Globus pallidus (tissue), 1 donor: ENCODE measurements at regions not wholly inside any gene's neighbourhood (a gene's known extent, or its start where the extent isn't known, plus 50 kb on each side); places are given as distances from the start of the nearest gene placed in this dataset.
A peak's percentile ranks its signal among the peaks of the same experiment; 100 is the strongest.
"Not testable (repeated sequence)": the region's sequence is repeated elsewhere in the genome, so short reads cannot be mapped to it uniquely, and the experiment has no call there.

Experiments
- DNase-seq: peaks from one replicate; pipeline ENCODE4 v3.0.0-alpha.2; 2015; ENCODE audit warnings: low spot score

GRCh38 chr6:80544976-80545722 lies 438.7 kb downstream of the BCKDHB start:
- no peak for DNase-seq

GRCh38 chr6:80544555-80544954 lies 438.1 kb downstream of the BCKDHB start:
- no peak for DNase-seq

- peak; percentile 7 for DNase-seq
These were observed 437.2 kb downstream of the BCKDHB start for GRCh38 chr6:80543598-80544222.

DNA sequence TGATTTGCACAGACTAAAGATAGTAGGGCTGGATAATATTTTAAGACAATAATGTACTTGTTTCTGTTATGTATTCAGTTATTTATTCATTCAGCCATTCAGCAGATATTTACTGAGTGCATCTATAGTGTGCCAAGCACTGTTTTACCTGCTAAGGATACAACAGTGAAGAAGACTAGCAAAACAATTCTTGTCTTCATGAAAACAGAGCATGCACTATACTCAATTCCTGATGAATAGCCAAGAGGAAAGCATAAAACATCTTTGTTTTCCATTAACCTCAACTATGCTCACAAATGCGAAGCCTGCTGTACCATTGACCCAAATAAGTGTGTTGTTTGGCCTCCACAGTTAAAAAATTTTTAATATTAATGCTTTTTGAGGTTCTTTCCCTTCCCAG lies 436.7 kb downstream of the BCKDHB start:
- peak; percentile 48 for DNase-seq

DNA sequence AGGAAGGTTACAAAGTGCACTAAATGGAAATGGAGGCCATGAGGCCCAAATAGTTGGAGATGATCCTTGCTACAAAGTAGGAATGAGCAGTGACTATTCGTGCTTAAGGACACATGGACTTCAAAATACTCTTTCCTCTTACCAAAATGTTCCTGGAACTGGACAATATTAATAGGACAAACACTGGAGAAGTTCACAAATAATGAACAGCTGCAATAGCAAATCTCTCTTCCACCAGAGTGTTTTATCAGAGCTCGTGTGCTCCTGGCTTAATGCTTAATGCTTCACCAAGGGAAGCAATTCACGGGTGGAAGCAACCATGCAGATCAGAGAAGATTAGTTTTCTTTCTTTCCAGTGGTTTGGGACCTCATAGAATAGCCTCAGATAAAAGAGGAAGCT lies 435.4 kb downstream of the BCKDHB start:
- DNase-seq, result no peak

GRCh38 chr6:80541181-80541580 lies 434.7 kb downstream of the BCKDHB start:
- no peak for DNase-seq

- no peak for DNase-seq
These were observed 434.2 kb downstream of the BCKDHB start for GRCh38 chr6:80540700-80541099.

- no peak for DNase-seq
These were observed 430.9 kb downstream of the BCKDHB start for GRCh38 chr6:80537118-80537972.

DNA sequence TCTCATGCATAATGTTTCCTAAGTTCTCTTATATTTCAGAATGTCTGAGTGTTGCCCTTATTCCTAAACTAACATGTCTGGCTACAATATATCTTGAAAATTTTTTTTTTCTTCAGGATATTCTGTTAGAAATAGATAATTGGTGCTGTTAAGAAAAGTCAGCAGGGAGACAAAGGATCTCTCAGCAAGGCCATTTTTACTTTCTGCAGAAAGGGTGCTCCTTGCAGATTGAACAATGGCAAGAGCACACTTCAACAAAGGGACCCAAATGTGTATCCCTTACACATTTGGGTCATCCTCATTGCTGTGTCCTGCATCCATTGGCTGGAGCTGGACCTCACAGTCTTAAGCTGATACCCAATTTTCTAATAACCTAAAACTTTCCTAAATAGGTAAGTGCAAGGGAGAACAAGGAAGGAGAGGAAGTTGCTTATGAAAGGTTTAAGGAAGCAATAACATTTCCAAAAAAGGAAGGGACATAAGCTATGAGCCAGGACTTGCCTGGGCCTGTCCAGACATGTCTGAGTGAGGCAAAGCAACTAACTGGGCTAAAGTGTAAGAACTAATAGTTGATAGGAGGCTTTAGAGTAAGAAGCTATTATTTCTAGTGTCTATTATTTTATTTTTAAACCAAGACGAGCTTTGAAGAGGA lies 429.6 kb downstream of the BCKDHB start:
- DNase-seq, result no peak

GRCh38 chr6:80531681-80532619 lies 425.5 kb downstream of the BCKDHB start:
- DNase-seq, result no peak

- no peak for DNase-seq
These were observed 423.6 kb downstream of the BCKDHB start for GRCh38 chr6:80530103-80530502.

DNA sequence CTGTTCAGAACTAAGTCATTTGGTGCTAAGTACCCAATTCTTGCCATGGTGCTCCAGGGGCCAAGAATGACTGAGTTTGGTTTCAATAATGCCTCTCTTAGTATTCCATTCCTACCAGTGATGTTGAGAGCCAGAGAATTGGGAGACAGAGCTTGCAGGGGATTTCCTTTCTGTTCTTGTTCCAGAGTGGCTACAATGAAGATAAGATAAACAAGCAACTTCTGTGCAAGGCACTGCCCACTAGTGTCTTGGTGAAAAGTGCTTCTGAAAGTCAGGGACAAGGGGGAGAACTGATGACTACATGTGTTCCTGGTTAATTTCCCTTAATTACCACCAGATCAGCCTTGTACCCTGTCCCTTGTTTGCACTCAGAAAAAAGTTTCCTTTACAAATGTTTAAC lies 421.6 kb downstream of the BCKDHB start:
- no peak for DNase-seq

GRCh38 chr6:80527552-80528052 lies 421.1 kb downstream of the BCKDHB start:
- no peak for DNase-seq

GRCh38 chr6:80523531-80523997 lies 417.1 kb downstream of the BCKDHB start:
- DNase-seq, result no peak

GRCh38 chr6:80523010-80523409 lies 416.5 kb downstream of the BCKDHB start:
- no peak for DNase-seq

GRCh38 chr6:80522576-80522975 lies 416.1 kb downstream of the BCKDHB start:
- no peak for DNase-seq

DNA sequence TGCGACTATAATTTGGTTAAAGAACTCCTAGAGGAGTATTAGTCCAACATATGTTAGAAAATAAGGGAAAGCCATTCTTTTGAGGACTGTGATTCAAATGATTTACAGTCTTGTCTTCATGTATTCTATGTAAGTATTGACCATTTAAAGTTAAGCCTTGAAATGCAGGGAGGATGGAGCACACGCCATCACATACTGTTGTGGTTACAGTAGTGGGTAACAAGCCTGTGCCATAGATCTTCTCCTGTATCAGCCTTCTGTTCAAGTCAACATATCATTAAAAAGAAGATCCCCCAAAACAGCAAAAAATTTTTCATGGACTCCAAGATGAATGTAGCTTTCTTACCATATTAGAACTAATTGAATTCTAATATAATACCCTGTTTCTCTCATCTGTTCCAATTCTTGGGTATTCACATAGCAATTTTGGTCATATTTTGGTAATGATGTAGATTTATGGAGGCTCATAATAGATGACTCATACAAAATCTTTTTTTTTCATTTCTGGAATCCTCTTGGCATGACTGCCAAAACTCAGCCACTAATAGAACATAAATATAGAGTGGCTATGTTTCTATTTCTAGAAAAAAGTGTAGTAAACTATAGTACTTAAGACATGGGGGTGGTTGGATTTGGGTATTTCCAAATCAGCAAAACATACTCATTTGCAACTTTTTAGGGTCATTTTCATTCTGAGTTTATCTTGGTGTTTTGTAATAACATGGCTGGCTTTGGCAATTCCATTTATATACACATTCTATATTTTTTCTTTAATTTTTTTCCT lies 413.5 kb downstream of the BCKDHB start:
- no peak for DNase-seq

DNA sequence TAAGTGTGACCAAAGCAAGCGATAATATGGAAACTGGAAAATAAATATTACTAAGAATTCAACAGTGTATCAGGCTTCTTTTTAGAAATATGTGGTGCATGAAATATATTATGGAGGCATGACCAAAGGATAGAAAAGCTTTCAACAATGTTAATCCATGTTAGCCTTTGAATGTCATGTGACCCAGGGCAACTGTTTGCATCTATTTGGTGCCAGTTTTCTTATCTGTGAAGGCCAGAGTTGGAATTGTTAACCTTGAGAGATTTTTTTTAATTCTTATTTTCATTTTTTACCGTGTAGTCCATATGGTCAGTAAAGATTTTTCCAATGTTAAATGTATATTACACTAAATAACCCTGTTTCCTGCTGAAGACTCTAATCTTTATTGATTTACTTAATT lies 411.1 kb downstream of the BCKDHB start:
- DNase-seq, result no peak

- not testable (repeated sequence) for DNase-seq
These were observed 404.1 kb downstream of the BCKDHB start for GRCh38 chr6:80510521-80510920.
